ENCODE measurements at regions not wholly inside any gene's neighbourhood (a gene's known extent, or its start where the extent isn't known, plus 50 kb on each side); places are given as distances from the start of the nearest gene placed in this dataset.
A peak's percentile ranks its signal among the peaks of the same experiment; 100 is the strongest.

DNA sequence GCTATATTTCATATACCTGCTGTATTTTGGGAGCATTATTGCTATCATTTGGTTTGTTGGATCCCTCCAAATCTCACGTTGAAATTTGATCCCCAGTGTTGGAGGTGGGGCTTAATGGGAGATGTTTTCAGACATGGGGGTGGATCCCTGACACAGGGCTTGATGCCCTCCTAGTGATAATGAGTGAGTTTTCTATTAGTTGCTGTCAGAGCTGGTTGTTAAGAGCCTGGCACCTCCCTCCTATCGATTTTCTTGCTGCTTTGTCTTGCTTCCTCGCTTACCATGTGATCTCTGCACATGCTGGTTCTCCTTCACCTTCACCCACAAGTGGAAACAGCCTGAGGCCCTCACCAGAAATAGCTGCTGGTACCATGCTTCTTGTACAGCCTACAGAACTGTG lies 259.9 kb upstream of the STARD13 start:
- DNase-seq (ENCODE audit: low read depth, low spot score) = no peak
- TF ChIP-seq, protein P1, sequence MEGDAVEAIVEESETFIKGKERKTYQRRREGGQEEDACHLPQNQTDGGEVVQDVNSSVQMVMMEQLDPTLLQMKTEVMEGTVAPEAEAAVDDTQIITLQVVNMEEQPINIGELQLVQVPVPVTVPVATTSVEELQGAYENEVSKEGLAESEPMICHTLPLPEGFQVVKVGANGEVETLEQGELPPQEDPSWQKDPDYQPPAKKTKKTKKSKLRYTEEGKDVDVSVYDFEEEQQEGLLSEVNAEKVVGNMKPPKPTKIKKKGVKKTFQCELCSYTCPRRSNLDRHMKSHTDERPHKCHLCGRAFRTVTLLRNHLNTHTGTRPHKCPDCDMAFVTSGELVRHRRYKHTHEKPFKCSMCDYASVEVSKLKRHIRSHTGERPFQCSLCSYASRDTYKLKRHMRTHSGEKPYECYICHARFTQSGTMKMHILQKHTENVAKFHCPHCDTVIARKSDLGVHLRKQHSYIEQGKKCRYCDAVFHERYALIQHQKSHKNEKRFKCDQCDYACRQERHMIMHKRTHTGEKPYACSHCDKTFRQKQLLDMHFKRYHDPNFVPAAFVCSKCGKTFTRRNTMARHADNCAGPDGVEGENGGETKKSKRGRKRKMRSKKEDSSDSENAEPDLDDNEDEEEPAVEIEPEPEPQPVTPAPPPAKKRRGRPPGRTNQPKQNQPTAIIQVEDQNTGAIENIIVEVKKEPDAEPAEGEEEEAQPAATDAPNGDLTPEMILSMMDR (IDR thresholded peaks at IDR 0.05; ENCODE audit: low read depth, low read length) = no peak
- in situ Hi-C loops (cut with HindIII; ENCODE audit: low sequenced_read_pairs) = no loop called here
- no peak overlapping the region for H3K4me3 ChIP-seq (ENCODE audit: low read depth, low read length)

DNA sequence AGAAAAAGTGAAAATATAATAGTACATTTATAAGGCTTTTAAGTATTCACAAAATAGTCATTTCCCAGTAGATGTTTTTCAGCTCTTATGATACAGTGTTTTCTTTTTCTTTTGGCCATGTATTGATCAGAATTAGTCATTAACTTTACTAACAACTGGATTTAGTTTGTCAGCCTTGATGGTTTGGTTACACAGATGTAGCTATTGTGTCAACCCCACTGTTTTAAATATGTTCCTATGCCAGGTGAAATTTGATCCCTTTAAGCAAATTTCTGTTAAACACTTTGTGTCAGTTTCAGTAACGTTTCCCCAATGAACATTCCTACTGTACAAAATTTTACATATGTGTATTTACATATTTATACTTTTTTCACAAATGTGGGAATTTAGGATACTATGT lies 261.5 kb upstream of the STARD13 start:
- TF ChIP-seq, protein P1 (IDR thresholded peaks at IDR 0.05; ENCODE audit: low read depth, low read length) = no peak
- DNase-seq (ENCODE audit: low read depth, low spot score) = no peak
- H3K4me3 ChIP-seq (ENCODE audit: low read depth, low read length) = no peak overlapping the region
- in situ Hi-C loops (cut with HindIII; ENCODE audit: low sequenced_read_pairs) = no loop called here

DNA sequence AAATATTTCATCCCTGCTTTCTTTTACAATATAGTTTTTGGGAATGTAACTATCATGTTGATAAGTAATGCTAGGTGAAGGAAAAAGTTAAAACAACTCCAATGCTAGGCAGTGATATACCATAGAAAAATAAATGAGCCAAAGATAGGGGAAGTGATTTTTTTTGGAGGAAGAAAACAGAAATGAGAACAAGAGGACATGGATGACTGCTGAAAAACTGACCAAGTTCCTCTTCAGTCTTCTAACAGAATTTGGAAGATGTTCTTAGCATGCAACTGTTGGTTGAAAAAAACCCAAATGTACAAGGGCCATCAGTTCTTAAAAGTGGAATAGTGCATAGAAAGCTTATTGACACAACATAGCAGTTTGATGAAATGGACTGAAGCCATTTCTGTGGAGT lies 262.5 kb upstream of the STARD13 start:
- TF ChIP-seq, protein P1 (IDR thresholded peaks at IDR 0.05; ENCODE audit: low read depth, low read length) = no peak
- in situ Hi-C loops (cut with HindIII; ENCODE audit: low sequenced_read_pairs) = no loop called here
- DNase-seq (ENCODE audit: low read depth, low spot score) = no peak
- H3K4me3 ChIP-seq (ENCODE audit: low read depth, low read length) = no peak overlapping the region

DNA sequence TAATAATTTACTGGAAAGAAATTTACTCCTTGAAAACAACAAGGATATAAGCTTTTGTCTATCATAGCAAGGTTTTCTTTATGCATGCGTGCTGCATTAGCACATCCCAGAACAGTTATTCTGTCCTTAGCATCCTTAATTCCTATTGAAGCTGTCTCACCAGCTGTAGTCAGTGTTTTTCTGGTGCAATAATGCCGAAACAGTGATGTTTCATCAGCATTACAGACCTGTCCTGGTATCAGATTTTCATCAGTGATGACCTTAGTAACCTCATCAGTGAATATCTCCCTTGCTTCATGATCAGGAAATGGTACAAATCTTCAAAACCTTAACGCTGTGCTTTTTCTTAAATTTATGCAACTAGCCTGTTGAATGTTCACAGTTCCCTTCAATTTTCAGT lies 264.7 kb upstream of the STARD13 start:
- H3K4me3 ChIP-seq (ENCODE audit: low read depth, low read length) = no peak overlapping the region
- no peak for DNase-seq (ENCODE audit: low read depth, low spot score)
- TF ChIP-seq, protein P1 (IDR thresholded peaks at IDR 0.05; ENCODE audit: low read depth, low read length) = no peak
- in situ Hi-C loops (cut with HindIII; ENCODE audit: low sequenced_read_pairs) = no loop called here

DNA sequence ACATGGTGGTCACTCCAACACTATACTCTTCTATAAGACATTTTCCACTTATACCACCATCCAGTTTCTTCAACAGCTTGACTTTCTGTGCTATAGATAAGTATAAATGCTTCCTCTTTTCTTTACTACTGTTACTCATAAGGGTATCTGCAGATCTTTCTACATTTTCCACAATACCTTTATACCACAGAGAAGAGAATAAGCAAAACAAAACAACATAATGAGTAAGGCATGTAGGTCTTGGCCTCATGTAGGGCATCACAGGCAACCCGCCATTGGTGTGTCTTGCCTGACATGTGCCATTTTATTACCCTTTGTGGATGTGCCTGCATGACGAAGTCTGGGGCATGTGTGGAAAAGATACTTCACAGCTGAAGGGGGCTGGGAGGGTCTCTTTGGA lies 265.3 kb upstream of the STARD13 start:
- TF ChIP-seq, protein P1 (IDR thresholded peaks at IDR 0.05; ENCODE audit: low read depth, low read length) = no peak
- DNase-seq (ENCODE audit: low read depth, low spot score) = no peak
- in situ Hi-C loops (cut with HindIII; ENCODE audit: low sequenced_read_pairs) = no loop called here
- no peak overlapping the region for H3K4me3 ChIP-seq (ENCODE audit: low read depth, low read length)

DNA sequence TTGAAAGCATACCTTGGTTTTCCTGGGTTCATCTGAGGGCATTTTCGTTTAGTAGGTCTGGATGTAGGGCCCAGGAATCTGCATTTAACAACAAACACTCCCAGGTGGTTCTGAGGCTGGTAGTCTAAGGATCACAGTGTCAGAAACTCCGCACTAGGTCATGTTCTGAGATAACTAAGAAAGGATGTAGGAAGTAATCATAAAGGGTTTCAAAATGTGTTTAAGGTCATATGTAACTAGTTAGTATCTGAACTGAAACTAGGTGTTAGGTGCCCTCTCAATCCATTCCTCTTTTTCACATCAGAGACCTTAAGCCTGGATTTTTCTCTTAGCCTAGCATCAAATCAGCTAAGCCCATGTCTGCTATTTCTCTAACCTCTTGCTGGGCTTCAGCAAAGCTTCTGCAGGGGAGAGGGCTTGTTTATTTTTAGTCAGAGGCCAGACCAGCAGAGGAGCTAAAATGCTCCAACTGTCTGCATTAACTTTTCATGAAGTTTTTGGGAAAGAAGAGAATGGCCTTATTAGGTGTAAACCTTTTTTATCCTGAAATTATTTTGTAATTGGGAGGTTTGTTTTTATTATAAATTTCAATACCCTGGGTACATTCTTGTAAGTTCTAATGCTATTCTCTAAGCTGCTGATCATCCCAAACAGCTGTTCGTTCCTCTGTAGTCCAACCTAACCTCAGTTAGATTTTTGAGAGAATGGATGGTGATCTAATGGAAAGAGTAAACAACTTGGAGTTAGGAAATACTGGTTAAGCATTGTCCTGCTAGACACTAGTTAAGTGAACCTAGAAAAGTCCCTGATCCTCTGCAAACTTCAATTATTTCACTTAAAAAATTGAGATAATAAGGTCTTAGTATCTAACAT lies 262.8 kb upstream of the RFC3 start:
- DNase-seq (ENCODE audit: low read depth, low spot score) = peak; percentile 29
- TF ChIP-seq, protein P1 (IDR thresholded peaks at IDR 0.05; ENCODE audit: low read depth, low read length) = no peak
- in situ Hi-C loops (cut with HindIII; ENCODE audit: low sequenced_read_pairs) = no loop called here
- H3K4me3 ChIP-seq (ENCODE audit: low read depth, low read length) = no peak overlapping the region

Measured in astrocyte of the spinal cord (primary cell).